NCI-H146 treated with DMSO at 0.1 percent for 48 hours (cell line): ENCODE measurements at regions not wholly inside any gene's neighbourhood (a gene's known extent, or its start where the extent isn't known, plus 50 kb on each side); places are given as distances from the start of the nearest gene placed in this dataset.

ENCODE experiments used
- DNase-seq: peaks from one replicate; lab custom pipeline; 2025; ENCODE audit not compliant: unreplicated experiment; lab: John Stamatoyannopoulos, UW

GRCh38 chr16:27679899-27680298 lies 130.0 kb downstream of the KATNIP start:
- peak; percentile 69 for DNase-seq

DNA sequence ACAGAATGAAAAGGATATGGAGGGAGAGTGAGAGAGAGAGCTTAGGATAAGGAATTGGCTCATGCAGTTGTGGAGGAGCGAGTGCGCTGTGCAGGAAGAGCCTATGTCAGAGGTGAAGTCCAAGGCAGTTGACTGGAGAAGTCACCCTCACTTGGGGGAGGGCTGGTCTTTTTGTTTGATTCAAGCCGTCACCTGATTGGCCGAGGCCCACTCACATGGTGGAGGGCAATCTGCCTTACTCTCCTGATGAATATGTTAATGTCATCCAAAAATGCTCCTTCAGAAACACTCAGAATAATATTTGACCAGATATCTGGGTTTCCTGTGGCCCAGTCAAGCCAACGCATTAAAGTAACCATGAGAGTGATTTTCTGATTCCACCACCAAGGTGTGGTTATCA lies 131.7 kb downstream of the KATNIP start:
- no peak for DNase-seq

DNA sequence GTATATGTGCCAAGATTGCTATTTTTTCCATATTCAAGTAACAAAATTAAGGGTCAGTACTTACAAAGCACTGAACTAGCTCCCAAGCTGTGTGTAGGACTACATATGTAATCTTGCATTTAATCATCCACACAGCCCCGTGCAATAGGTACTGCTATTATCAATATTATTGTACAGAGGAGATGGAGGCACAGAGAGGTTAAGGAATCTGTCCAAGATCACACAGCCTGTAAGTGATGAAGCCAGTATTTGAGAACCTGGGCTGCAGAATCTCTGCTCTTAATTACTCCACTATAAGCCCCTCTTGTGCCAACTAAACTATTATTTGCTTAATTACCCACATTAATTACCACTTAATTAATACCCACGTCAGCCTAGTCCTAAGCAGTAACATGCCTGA lies 134.1 kb downstream of the KATNIP start:
- DNase-seq = no peak

DNA sequence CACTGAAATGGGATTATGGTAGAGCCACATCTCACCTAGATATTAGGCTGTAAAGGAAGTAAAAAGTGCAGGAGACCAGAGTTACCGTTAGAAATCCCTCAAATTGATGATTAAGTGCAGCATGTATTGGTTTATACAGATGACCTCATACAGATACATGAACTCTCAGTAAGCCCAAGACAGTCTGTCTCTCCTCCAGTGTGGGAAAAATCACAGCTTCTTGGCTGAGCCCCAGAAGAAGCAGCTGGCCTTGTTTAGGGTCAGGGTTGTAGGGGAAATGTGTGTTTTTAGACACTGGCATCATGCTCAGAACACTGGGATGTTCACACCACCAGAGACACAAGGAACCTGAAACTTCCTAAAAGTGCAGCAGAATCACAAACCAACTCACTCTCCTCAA lies 135.9 kb downstream of the KATNIP start:
- DNase-seq = no peak

DNA sequence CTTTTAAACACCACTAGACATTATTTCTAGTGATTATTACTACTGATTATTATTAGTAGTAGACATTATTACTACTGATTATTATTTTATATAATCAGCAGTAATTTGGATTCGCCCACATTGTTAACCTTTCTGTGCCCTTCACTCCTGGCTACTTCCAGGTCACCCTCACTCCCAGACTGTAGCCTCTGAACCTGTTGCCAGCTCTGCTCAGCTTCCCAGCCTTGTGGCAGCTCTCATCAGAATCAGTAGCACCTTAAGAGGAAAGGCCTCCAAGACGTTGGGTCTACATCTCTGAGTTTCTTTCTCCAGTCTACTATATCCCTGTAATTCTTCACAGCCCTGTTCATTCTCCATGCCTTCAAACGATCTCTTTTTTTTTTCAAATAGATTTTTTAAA lies 137.0 kb downstream of the KATNIP start:
- DNase-seq = no peak

DNA sequence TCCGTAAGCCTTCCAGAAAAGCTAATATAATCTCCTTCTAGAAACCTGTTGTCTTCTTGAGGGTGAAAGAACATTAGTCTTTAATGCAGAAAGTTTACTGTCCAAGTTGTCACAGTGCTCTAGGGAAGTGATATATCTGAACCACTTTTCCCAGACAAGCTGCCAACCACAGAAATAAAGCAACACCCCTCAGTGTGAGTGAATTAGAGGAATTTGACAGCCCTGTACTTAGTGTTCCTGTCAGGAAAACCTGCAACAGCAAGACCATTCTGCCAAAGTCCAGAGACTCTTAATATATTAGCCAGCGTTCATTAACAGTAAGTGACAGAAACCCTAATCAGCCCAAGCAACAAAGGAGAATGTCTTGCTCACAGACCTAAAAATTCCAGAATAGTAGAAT lies 137.7 kb downstream of the KATNIP start:
- no peak for DNase-seq

DNA sequence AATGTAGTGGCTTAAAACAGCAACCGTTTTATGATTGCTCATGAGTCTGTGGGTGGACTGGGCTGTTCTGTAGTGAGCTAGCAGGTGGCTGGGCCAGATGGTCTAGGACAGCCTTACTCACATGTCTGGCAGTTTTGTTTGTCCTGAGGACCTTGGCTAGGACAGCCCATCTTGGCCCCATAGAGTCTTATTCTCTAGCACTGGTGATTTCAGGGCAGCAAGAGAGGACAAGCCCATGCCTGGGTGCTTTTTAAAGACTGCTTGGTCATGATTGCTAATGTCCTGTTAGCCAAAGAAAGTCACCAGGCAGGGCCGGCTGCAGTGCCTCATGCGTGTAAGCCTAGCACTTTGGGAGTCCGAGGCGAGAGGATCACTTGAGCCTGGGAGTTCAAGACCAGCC lies 139.8 kb downstream of the KATNIP start:
- no peak for DNase-seq

DNA sequence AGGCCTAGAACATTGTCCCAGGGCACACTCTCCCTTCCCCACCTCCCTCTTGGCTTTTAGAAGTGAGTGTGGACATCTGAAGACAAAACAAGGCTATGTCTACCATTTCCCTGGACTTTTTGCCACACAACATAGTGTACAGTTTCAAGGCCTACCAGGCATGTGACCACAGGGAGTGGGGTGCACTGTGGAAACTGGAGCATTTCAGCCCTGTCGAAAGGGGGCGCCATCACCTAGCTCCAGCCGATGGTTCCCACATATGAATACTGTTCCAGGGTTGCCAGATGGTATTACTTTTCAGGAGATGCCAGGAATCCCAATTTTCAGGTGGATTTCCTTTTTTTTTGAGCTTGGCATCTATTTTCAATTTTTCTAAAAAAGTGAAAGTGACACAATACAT lies 140.7 kb downstream of the KATNIP start:
- DNase-seq = peak; percentile 22

DNA sequence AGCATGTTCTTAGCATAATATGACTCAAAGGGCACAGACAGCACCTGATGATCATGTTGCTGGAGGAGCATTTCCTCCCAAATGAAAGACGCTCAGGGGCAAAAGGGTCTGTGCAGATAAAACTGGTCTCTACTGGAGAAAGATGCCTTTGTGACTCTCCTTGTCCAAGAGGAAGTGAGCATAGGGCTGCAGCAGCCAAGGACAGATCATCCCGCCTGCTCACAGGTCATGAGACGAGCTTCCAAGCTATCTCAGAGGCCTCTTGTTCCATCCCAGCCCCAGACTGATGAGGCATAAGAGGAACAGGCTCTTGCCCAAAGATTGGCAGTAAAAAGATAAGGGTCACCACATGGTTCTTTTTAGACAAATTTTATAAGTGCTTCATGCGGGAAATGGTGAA lies 141.8 kb downstream of the KATNIP start:
- no peak for DNase-seq

DNA sequence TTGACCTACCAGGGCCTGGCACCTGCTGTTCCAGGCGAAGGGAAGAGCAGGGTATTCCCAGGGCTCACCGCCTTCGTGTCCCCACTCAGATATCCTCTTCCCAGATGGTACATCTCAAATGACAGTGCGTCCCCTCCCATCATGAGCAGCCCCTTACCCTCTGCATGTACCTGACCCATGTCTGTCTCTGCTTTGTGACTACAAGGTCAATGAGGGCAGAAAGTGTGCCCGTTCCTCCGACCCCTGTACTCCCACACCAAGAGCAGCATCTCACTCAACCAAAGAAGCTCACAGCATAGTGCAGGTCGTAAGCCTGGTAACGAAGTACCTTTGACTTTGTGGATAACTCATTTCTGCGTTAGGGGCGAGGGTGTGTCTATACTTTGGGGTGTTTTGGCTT lies 142.6 kb downstream of the KATNIP start:
- no peak for DNase-seq

- no peak for DNase-seq
Measured at GRCh38 chr16:27695161-27695560, 145.2 kb downstream of the KATNIP start.

- DNase-seq = no peak
Measured at GRCh38 chr16:27698266-27698665, 148.3 kb downstream of the KATNIP start.

GRCh38 chr16:27698746-27699145 lies 148.8 kb downstream of the KATNIP start:
- DNase-seq = no peak

GRCh38 chr16:27699540-27699939 lies 149.6 kb downstream of the KATNIP start:
- no peak for DNase-seq

DNA sequence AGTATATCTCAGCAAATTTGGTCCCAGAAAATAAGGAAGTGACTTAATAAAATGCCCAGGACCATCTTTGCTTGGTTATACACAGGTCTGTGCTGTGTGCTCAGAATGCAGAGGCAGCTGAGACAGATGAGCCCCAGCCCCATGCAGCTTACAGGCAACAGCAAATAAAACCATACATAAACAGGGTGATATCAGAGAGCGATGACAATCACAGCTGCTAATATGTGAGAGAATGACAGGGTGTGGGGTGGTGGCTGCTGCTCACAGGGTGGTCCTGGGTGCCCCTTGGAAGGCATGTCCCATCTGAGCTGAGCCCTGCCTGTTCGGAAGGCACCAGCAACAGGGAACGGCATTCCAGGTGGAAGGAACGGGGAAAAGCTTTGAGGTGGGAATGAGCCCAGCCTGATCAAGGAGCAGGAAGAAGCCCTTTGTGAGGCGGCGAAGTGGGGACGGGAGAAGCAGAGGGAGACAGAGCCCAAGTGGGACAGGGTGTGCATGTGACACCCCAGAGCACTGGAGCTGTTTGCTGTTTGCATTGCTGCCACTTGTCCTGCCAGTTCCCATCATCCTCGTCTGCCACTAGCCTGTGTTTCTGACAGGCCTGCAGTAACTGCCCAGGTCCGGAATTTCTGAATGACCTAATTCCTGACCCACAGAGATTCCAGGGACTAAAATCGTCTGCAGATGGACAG lies 150.5 kb downstream of the KATNIP start:
- no peak for DNase-seq

- DNase-seq = no peak
Measured at GRCh38 chr16:27701381-27701780, 151.4 kb downstream of the KATNIP start.

DNA sequence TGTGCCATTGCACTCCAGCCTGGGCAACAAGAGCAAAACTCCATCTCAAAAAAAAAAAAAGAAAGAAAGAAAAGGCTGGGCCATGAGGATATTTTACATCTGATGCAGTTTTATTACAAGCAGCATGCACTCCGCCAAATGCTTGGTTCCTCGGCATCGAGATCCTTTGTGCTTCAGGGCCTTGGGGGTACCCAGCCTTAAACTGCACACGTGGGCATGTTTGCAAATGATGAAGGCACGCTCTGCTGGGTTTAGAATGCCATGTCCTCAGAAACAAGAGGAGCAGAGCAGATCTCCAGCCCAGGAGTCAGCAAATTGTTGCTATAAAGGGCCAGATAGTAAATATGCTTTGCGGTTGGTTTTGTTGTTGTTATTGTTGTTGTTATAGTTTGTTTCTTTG lies 153.2 kb downstream of the KATNIP start:
- DNase-seq = no peak

DNA sequence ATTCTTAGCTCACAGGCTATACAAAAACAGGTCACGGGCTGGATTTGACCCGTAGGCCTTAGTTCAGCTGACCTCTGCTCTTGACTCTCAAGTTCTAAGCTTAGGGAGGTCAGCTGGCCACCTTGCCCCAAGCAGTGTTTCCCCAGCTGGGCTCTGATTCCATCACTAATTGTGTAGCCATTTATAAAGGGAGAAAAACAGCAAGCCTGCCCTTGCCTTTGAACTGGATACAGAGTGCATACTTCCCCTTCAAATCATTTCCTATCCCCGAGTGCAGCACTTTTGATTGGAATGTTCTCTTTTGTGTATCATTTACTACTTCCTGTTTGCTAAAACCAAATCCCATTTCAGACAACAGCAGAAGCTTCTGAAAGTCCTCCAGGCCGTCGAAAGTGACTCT lies 153.6 kb downstream of the KATNIP start:
- DNase-seq = no peak

DNA sequence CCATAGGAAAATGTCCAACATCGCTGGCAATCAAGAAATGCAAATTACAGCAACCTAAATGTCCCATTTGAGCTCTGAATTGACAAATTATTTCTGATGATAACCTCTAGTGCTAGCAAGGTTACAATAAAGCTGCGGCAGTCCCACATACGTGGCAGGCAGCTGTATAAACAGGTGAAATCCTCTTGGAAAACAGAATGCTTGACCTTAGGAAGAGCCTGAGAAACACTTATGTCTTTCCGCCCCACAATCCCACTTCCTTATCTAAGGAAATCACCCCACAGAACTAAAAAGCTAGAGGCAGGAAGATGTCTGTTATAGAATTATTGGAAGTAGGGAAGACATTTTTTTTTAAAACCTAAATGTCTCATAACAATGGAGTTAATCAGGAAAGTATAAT lies 154.3 kb downstream of the KATNIP start:
- peak; percentile 51 for DNase-seq

- DNase-seq = no peak
Measured at GRCh38 chr16:27706156-27706865, 156.4 kb downstream of the KATNIP start.

DNA sequence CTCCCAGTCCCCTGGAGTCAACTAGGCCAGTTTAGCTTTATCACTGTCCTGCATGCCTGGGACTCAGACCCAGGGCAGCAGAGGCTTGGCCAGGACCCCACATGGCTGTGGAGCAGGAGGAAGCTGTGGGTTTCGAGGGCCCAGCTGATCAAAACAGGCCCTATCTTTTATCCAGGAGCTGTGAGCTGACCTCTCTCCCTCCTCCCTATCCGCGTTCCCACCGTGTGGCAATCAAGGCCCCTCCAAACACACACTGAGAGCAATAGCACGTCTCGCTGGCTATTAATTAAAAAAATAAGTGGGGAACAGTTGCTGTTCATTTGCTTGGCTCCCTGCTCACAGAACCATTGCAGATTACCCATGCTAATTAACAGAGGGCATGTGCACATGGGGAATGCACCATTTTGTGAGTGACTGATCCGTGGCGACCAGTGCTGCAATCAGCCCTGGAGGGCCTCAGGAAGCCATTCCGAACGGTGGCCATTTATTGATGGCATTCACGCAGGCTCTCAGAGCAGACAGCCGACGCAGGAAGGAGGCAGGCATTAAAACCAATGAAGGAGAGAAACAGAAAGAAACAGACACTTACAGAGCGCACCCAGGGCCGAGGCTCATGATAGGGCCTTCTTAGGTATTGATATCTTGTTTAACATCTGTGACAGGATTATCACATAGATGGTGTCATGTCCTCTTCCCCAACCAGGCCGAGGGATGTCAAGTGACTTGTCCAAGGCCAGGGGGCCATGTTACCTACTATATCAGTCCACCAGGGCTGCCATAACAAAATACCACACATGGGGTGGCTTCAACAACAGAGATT lies 157.1 kb downstream of the KATNIP start:
- no peak for DNase-seq

- no peak for DNase-seq
Measured at GRCh38 chr16:27708651-27709050, 158.7 kb downstream of the KATNIP start.
